ENCODE measurements at regions not wholly inside any gene's neighbourhood (a gene's known extent, or its start where the extent isn't known, plus 50 kb on each side); places are given as distances from the start of the nearest gene placed in this dataset.
A peak's percentile ranks its signal among the peaks of the same experiment; 100 is the strongest.

- no TSS peak for BruUV-seq (replicated peaks)
- FAIRE-seq (peak; percentile 18), DNase-seq (ENCODE audit: low read depth, low spot score) (no peak)
- no peaks in the 10 kb centered on the region for H3K9me1 ChIP-seq (replicated peaks; ENCODE audit: control insufficient read depth, extremely low read depth, insufficient read depth, low read length)
- no peaks in the 10 kb centered on the region for H3K27me3 ChIP-seq (ENCODE audit: control insufficient read depth in 2 of 2, insufficient read depth in 2 of 2, low read length in 2 of 2)
- TF ChIP-seq POLR2AphosphoS5 (IDR thresholded peaks at IDR 0.05; ENCODE audit: insufficient read depth, low read depth, low read length) (no peak), POLR2A (IDR thresholded peaks at IDR 0.05; ENCODE audit: low read depth, low read length) (no peak), MAX (IDR thresholded peaks at IDR 0.05; ENCODE audit: insufficient read depth, insufficient read length) (no peak), MYC (IDR thresholded peaks at IDR 0.05; ENCODE audit: low read depth, low read length) (no peak), JUN (IDR thresholded peaks at IDR 0.05; ENCODE audit: borderline replicate concordance, insufficient read depth, insufficient read length, low read depth) (no peak), GATA2 (IDR thresholded peaks at IDR 0.05; ENCODE audit: insufficient read depth, insufficient read length, low read depth, low read length) (no peak), EZH2 (IDR thresholded peaks at IDR 0.05; ENCODE audit: borderline replicate concordance, low read depth, low read length, severe bottlenecking) (no peak), CTCF (IDR thresholded peaks at IDR 0.05; ENCODE audit: extremely low read depth in 1 of 2, insufficient read depth in 1 of 2, low read depth in 1 of 2, low read length in 2 of 2) (no peak)
- ChIA-PET CTCF (no interaction called here), POLR2A (no interaction called here)
- H3K9ac ChIP-seq (replicated peaks; ENCODE audit: extremely low read depth, insufficient read depth, low read length): no peak overlapping the region
- H3K27ac ChIP-seq (ENCODE audit: insufficient read depth, low read depth, low read length): no peak overlapping the region
- peaks cover 3% of the 10 kb centered on the region for H4K20me1 ChIP-seq (replicated peaks; ENCODE audit: control insufficient read depth, extremely low read depth, insufficient read depth, low read length)
- H3K79me2 ChIP-seq (ENCODE audit: control insufficient read depth, insufficient read depth, low read length): peaks cover 13% of the 10 kb centered on the region
- H2AFZ ChIP-seq (ENCODE audit: low read depth, low read length): no peak overlapping the region
- H3K36me3 ChIP-seq (ENCODE audit: control insufficient read depth in 2 of 2, extremely low read depth in 1 of 2, insufficient read depth in 2 of 2, low read length in 2 of 2): peaks cover 0 to 2% of the 10 kb centered on the region in 2 experiments
- intact Hi-C loops (cut with micrococcal nuclease): no loop called here
- no peaks in the 10 kb centered on the region for H3K9me3 ChIP-seq (replicated peaks; ENCODE audit: control insufficient read depth, insufficient read depth, low read length)
- no peak overlapping the region for H3K4me2 ChIP-seq (ENCODE audit: insufficient read depth, low read length)
- dilution Hi-C loops (cut with MboI; ENCODE audit: extremely low pct_ligation_motif_present, low sequenced_read_pairs): no loop called here
- no peaks in the 10 kb centered on the region for H3K4me1 ChIP-seq (ENCODE audit: control insufficient read depth, extremely low read depth, insufficient read depth, low read length)
- no peak overlapping the region for H3K4me3 ChIP-seq (replicated peaks in 1 of 3; ENCODE audit: insufficient read depth in 1 of 3, low read depth in 1 of 3, low read length in 3 of 3)
Measured at GRCh38 chr7:131098527-131098926, 229.1 kb upstream of the MKLN1 start.
